MM.1S (cell line): ENCODE measurements at regions not wholly inside any gene's neighbourhood (a gene's known extent, or its start where the extent isn't known, plus 50 kb on each side); places are given as distances from the start of the nearest gene placed in this dataset.

ENCODE experiments used
- DNase-seq: peaks from one replicate; pipeline ENCODE4 v3.0.0-alpha.2; 2015
- H2AFZ ChIP-seq: fragments of 300-600 bp; sonication (generic); 2 replicates; pipeline ENCODE4 v1.6.0; 2016; ENCODE audit warnings: antibody characterized with exemption, low read length
- H3F3A ChIP-seq: fragments of 300-600 bp; sonication (generic); 2 replicates; pipeline ENCODE4 v1.6.1; 2016; ENCODE audit warnings: mild to moderate bottlenecking, antibody characterized with exemption, low read length, moderate library complexity, mixed read lengths; ENCODE audit not compliant: insufficient read depth
- H3K27ac ChIP-seq: fragments of 300-600 bp; sonication (generic); 2 replicates; pipeline ENCODE4 v1.5.1; 2016; ENCODE audit warnings: mild to moderate bottlenecking, low read length
- H3K27me3 ChIP-seq: fragments of 300-600 bp; sonication (generic); replicated peaks from 2 replicates; pipeline ENCODE4 v1.6.0; 2016; ENCODE audit warnings: low read length; ENCODE audit not compliant: insufficient read depth
- H3K36me3 ChIP-seq: fragments of 300-600 bp; sonication (generic); replicated peaks from 2 replicates; pipeline ENCODE4 v1.6.1; 2016; ENCODE audit warnings: mild to moderate bottlenecking, low read length, mixed read lengths; ENCODE audit not compliant: insufficient read depth
- H3K4me1 ChIP-seq: fragments of 300-600 bp; sonication (generic); 2 replicates; pipeline ENCODE4 v1.6.1; 2016; ENCODE audit warnings: low read length, mixed read lengths
- H3K4me2 ChIP-seq: fragments of 300-600 bp; sonication (generic); 2 replicates; pipeline ENCODE4 v1.6.0; 2016; ENCODE audit warnings: low read depth, low read length
- H3K4me3 ChIP-seq: fragments of 300-600 bp; sonication (generic); 2 replicates; pipeline ENCODE4 v1.5.1; 2016; ENCODE audit warnings: low read length, mixed read lengths
- H3K79me2 ChIP-seq: fragments of 300-600 bp; sonication (generic); 2 replicates; pipeline ENCODE4 v1.6.1; 2016; ENCODE audit warnings: mixed run types, low read length, mixed read lengths
- H3K9ac ChIP-seq: fragments of 300-600 bp; sonication (generic); 2 replicates; pipeline ENCODE4 v1.6.1; 2016; ENCODE audit warnings: low read length, mixed read lengths
- H3K9me2 ChIP-seq: fragments of 300-600 bp; sonication (generic); replicated peaks from 2 replicates; pipeline ENCODE4 v1.6.1; 2016; ENCODE audit warnings: mild to moderate bottlenecking, low read length, mixed read lengths; ENCODE audit not compliant: insufficient read depth
- H3K9me3 ChIP-seq: fragments of 300-600 bp; sonication (generic); replicated peaks from 2 replicates; pipeline ENCODE4 v1.6.1; 2016; ENCODE audit warnings: mild to moderate bottlenecking, low read length, mixed read lengths; ENCODE audit not compliant: insufficient read depth
- H4K20me1 ChIP-seq: fragments of 300-600 bp; sonication (generic); 2 replicates; pipeline ENCODE4 v1.6.1; 2016; ENCODE audit warnings: mild to moderate bottlenecking, low read length, moderate library complexity, mixed read lengths; ENCODE audit not compliant: insufficient read depth
- EZH2 ChIP-seq: fragments of 300-600 bp; sonication (generic); optimal IDR thresholded peaks from 2 replicates; pipeline ENCODE3; 2017; ENCODE audit warnings: low read depth, mild to moderate bottlenecking, antibody characterized with exemption, low read length, mixed read lengths
- EZH2phosphoT487 ChIP-seq: fragments of 300-600 bp; sonication (generic); IDR thresholded peaks from 2 replicates; pipeline ENCODE4 v1.6.1; 2018; ENCODE audit warnings: antibody characterized with exemption, low read length
- TF ChIP-seq, protein P1 (sequence below): fragments of 300-600 bp; sonication (generic); IDR thresholded peaks from 2 replicates; pipeline ENCODE4 v1.5.1; 2016; ENCODE audit warnings: antibody characterized with exemption, low read length, mixed read lengths

DNA sequence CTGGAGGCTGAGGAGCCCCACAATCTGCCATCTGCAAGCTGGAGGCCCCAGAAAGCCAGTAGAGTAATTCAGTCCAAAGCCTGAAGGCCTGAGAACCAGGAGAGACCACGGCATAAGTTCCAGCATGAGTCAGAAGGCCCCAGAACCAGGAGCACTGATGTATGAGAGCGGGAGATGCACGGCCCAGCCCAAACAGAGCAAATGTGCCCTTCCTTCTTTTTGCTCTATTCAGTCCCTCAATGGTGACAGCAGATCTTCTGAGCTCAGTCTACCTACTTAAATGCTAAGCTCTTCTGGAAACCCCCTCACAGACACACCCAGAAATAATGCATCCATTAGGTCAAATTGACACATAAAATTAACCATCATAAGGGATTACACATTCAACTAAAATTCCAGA, 277.6 kb downstream of the ATPSCKMT start:
- no peaks in the 10 kb centered on the region for H3K27me3 ChIP-seq
- no peaks in the 10 kb centered on the region for H3K79me2 ChIP-seq
- no peaks in the 10 kb centered on the region for H3F3A ChIP-seq
- H3K36me3 ChIP-seq, result no peaks in the 10 kb centered on the region
- H3K4me2 ChIP-seq, result no peak overlapping the region
- no peaks in the 10 kb centered on the region for H4K20me1 ChIP-seq
- TF ChIP-seq, protein P1, sequence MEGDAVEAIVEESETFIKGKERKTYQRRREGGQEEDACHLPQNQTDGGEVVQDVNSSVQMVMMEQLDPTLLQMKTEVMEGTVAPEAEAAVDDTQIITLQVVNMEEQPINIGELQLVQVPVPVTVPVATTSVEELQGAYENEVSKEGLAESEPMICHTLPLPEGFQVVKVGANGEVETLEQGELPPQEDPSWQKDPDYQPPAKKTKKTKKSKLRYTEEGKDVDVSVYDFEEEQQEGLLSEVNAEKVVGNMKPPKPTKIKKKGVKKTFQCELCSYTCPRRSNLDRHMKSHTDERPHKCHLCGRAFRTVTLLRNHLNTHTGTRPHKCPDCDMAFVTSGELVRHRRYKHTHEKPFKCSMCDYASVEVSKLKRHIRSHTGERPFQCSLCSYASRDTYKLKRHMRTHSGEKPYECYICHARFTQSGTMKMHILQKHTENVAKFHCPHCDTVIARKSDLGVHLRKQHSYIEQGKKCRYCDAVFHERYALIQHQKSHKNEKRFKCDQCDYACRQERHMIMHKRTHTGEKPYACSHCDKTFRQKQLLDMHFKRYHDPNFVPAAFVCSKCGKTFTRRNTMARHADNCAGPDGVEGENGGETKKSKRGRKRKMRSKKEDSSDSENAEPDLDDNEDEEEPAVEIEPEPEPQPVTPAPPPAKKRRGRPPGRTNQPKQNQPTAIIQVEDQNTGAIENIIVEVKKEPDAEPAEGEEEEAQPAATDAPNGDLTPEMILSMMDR, result no peak
- TF ChIP-seq EZH2 (no peak), EZH2phosphoT487 (no peak)
- H2AFZ ChIP-seq, result no peak overlapping the region
- no peak overlapping the region for H3K27ac ChIP-seq
- H3K4me3 ChIP-seq, result no peak overlapping the region
- H3K9me3 ChIP-seq, result no peaks in the 10 kb centered on the region
- no peaks in the 10 kb centered on the region for H3K9me2 ChIP-seq
- H3K4me1 ChIP-seq, result no peaks in the 10 kb centered on the region
- no peak for DNase-seq
- H3K9ac ChIP-seq, result no peak overlapping the region

- H3K27ac ChIP-seq, result no peak overlapping the region
Observed at GRCh38 chr5:9971301-9971700, 278.4 kb downstream of the ATPSCKMT start.

DNA sequence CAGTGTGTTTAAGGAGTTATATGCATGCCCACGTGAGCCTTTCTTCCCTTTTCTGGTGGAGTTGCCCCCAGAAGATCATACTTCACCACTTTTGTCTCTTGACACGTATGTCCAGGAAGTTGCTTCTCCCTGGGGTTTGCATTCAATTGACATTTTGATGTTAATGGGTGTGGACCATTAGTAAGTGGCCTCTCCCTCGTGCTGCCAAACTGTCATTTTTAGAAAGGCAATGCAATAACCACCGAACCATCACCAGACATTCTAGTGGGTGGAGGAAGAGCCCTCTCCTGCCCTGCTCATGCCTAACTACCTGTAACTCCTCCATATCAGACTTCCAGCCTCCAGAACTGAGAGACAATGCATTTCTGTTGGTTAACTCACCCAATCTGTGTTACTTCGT, 290.8 kb downstream of the ATPSCKMT start:
- Histone ChIP-seq H3K27me3 (no peaks in the 10 kb centered on the region), H3K27ac (no peak overlapping the region), H3F3A (no peaks in the 10 kb centered on the region), H3K4me2 (no peak overlapping the region), H4K20me1 (no peaks in the 10 kb centered on the region), H3K4me3 (no peak overlapping the region), H3K36me3 (no peaks in the 10 kb centered on the region), H3K9ac (no peak overlapping the region), H2AFZ (no peak overlapping the region), H3K4me1 (no peaks in the 10 kb centered on the region), H3K9me2 (no peaks in the 10 kb centered on the region), H3K79me2 (no peaks in the 10 kb centered on the region), H3K9me3 (no peaks in the 10 kb centered on the region)
- TF ChIP-seq, protein P1, result no peak
- no peak for TF ChIP-seq EZH2
- no peak for TF ChIP-seq EZH2phosphoT487
- no peak for DNase-seq

More at GRCh38 chr5:9971301-9971700, 278.4 kb downstream of the ATPSCKMT start:
- H3K9me3 ChIP-seq, result no peaks in the 10 kb centered on the region
- H3K4me3 ChIP-seq, result no peak overlapping the region
- H3K27me3 ChIP-seq, result no peaks in the 10 kb centered on the region
- H3F3A ChIP-seq, result no peaks in the 10 kb centered on the region
- no peaks in the 10 kb centered on the region for H3K4me1 ChIP-seq
- no peaks in the 10 kb centered on the region for H3K9me2 ChIP-seq
- no peaks in the 10 kb centered on the region for H3K36me3 ChIP-seq
- H4K20me1 ChIP-seq, result no peaks in the 10 kb centered on the region
- no peak overlapping the region for H2AFZ ChIP-seq
- no peak overlapping the region for H3K4me2 ChIP-seq
- DNase-seq, result no peak
- TF ChIP-seq EZH2 (no peak), EZH2phosphoT487 (no peak)
- TF ChIP-seq, protein P1, result no peak
- no peak overlapping the region for H3K9ac ChIP-seq
- H3K79me2 ChIP-seq, result no peaks in the 10 kb centered on the region

DNA sequence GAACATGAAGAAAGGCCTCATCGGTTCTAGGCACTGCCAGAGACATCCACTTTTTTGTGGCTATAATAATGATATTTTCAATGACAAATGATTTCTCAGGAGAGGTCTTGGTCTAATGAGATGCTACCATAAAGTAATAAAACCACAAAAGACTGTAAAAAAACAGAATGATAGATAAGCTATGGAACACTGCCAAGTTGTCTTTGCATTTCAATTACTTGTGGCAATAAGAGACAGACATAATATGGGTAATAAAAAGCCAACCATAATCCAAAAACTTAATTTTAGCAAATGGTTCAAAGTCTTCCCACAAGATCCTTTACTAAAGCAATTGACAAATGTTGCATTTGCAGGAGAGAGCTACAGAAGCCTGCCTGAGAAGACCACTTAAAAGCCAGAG, 292.5 kb downstream of the ATPSCKMT start:
- Histone ChIP-seq H3K9ac (no peak overlapping the region), H4K20me1 (no peaks in the 10 kb centered on the region), H3K79me2 (no peaks in the 10 kb centered on the region), H3K4me3 (no peak overlapping the region), H3K27ac (no peak overlapping the region), H3F3A (no peaks in the 10 kb centered on the region), H3K9me3 (no peaks in the 10 kb centered on the region), H3K4me1 (no peaks in the 10 kb centered on the region), H3K4me2 (no peak overlapping the region), H3K36me3 (no peaks in the 10 kb centered on the region), H3K9me2 (no peaks in the 10 kb centered on the region), H2AFZ (no peak overlapping the region), H3K27me3 (no peaks in the 10 kb centered on the region)
- DNase-seq, result no peak
- TF ChIP-seq EZH2phosphoT487 (no peak), EZH2 (no peak)
- TF ChIP-seq, protein P1, result no peak
